Left ventricle myocardium inferior (tissue), 1 donor: ENCODE measurements at regions not wholly inside any gene's neighbourhood (a gene's known extent, or its start where the extent isn't known, plus 50 kb on each side); places are given as distances from the start of the nearest gene placed in this dataset.

Experiments
- DNase-seq: peaks from one replicate; pipeline ENCODE4 v3.0.0-alpha.2; 2020
- H3K27ac ChIP-seq: fragments of 200-600 bp; replicated peaks from 2 replicates; pipeline ENCODE4 v1.8.0; 2021
- H3K27me3 ChIP-seq: fragments of 200-600 bp; 2 replicates; pipeline ENCODE4 v1.8.0; 2021; ENCODE audit warnings: low read depth
- H3K36me3 ChIP-seq: fragments of 200-600 bp; 2 replicates; pipeline ENCODE4 v1.8.0; 2021
- H3K4me1 ChIP-seq: fragments of 200-600 bp; 2 replicates; pipeline ENCODE4 v1.8.0; 2021
- H3K4me3 ChIP-seq: fragments of 200-600 bp; 2 replicates; pipeline ENCODE4 v1.8.0; 2021; ENCODE audit warnings: mild to moderate bottlenecking, moderate library complexity
- H3K9me3 ChIP-seq: fragments of 200-600 bp; replicated peaks from 2 replicates; pipeline ENCODE4 v1.8.0; 2021
- CTCF ChIP-seq: fragments of 200-600 bp; IDR thresholded peaks from 2 replicates; pipeline ENCODE4 v1.8.0; 2021; ENCODE audit warnings: antibody characterized with exemption, mild to moderate bottlenecking, borderline replicate concordance
- intact Hi-C: fragments of 100-400 bp; cut with micrococcal nuclease; formaldehyde crosslinking; loops from one replicate; pipeline ENCODE4 v1.11.0; 2022
- donor health status: DM: no; HTN: yes; CAD: no; lungs with severe emphysema.

GRCh38 chr3:144912968-144913367 lies 941.3 kb downstream of the DIPK2A start:
- intact Hi-C loops: no loop called here
- H3K27me3 ChIP-seq: no peaks in the 10 kb centered on the region
- H3K27ac ChIP-seq: no peak overlapping the region
- peaks cover 24% of the 10 kb centered on the region for H3K9me3 ChIP-seq
- H3K4me3 ChIP-seq: no peak overlapping the region
- no peak for TF ChIP-seq CTCF
- no peaks in the 10 kb centered on the region for H3K36me3 ChIP-seq
- H3K4me1 ChIP-seq: no peaks in the 10 kb centered on the region
- DNase-seq: no peak

- Histone ChIP-seq H3K36me3 (no peaks in the 10 kb centered on the region), H3K9me3 (peaks cover 10% of the 10 kb centered on the region), H3K4me1 (no peaks in the 10 kb centered on the region), H3K27ac (no peak overlapping the region), H3K4me3 (no peak overlapping the region), H3K27me3 (no peaks in the 10 kb centered on the region)
- intact Hi-C loops: no loop called here
- TF ChIP-seq CTCF: no peak
- DNase-seq: no peak
Observed at GRCh38 chr3:144915202-144915601, 943.6 kb downstream of the DIPK2A start.

- no peak overlapping the region for H3K27ac ChIP-seq
- no peaks in the 10 kb centered on the region for H3K9me3 ChIP-seq
- H3K4me1 ChIP-seq: no peaks in the 10 kb centered on the region
- no peaks in the 10 kb centered on the region for H3K36me3 ChIP-seq
- H3K27me3 ChIP-seq: no peaks in the 10 kb centered on the region
- H3K4me3 ChIP-seq: no peak overlapping the region
- DNase-seq: no peak
- no peak for TF ChIP-seq CTCF
- intact Hi-C loops: no loop called here
Observed at GRCh38 chr3:144921710-144922109, 950.1 kb downstream of the DIPK2A start.

- Histone ChIP-seq H3K27me3 (no peaks in the 10 kb centered on the region), H3K9me3 (no peaks in the 10 kb centered on the region), H3K4me1 (no peaks in the 10 kb centered on the region), H3K4me3 (no peak overlapping the region), H3K36me3 (no peaks in the 10 kb centered on the region), H3K27ac (no peak overlapping the region)
- DNase-seq: no peak
- intact Hi-C loops: no loop called here
- TF ChIP-seq CTCF: no peak
Observed at GRCh38 chr3:144923046-144923775, 951.6 kb downstream of the DIPK2A start.

- DNase-seq: no peak
- Histone ChIP-seq H3K9me3 (peaks cover 18% of the 10 kb centered on the region), H3K4me3 (no peak overlapping the region), H3K36me3 (no peaks in the 10 kb centered on the region), H3K27ac (no peak overlapping the region), H3K27me3 (no peaks in the 10 kb centered on the region), H3K4me1 (no peaks in the 10 kb centered on the region)
- TF ChIP-seq CTCF: no peak
- intact Hi-C loops: no loop called here
Observed at GRCh38 chr3:144930431-144930830, 958.8 kb downstream of the DIPK2A start.

- Histone ChIP-seq H3K4me1 (no peaks in the 10 kb centered on the region), H3K36me3 (no peaks in the 10 kb centered on the region), H3K4me3 (no peak overlapping the region), H3K27me3 (no peaks in the 10 kb centered on the region), H3K27ac (no peak overlapping the region), H3K9me3 (peaks cover 30% of the 10 kb centered on the region)
- no peak for TF ChIP-seq CTCF
- intact Hi-C loops: no loop called here
- no peak for DNase-seq
Observed at GRCh38 chr3:144931590-144931989, 960.0 kb downstream of the DIPK2A start.
